ENCODE measurements at regions not wholly inside any gene's neighbourhood (a gene's known extent, or its start where the extent isn't known, plus 50 kb on each side); places are given as distances from the start of the nearest gene placed in this dataset.

GRCh38 chrX:131792789-131793462 is 230.2 kb upstream of the STK26 start:
- Histone ChIP-seq H3K4me2 (no peak overlapping the region), H3K9me2 (ENCODE audit: insufficient read depth) (no peaks in the 10 kb centered on the region), H3F3A (ENCODE audit: insufficient read depth, low read depth) (no peaks in the 10 kb centered on the region), H2AFZ (no peak overlapping the region), H3K79me2 (ENCODE audit: low read depth) (no peaks in the 10 kb centered on the region), H3K9me3 (ENCODE audit: insufficient read depth, low read depth) (no peaks in the 10 kb centered on the region), H3K4me3 (no peak overlapping the region), H3K4me1 (replicated peaks; ENCODE audit: insufficient read depth) (no peaks in the 10 kb centered on the region), H3K27me3 (ENCODE audit: insufficient read depth, low read depth) (no peaks in the 10 kb centered on the region), H4K20me1 (ENCODE audit: insufficient read depth) (no peaks in the 10 kb centered on the region), H3K36me3 (ENCODE audit: low read depth) (peaks cover 22% of the 10 kb centered on the region), H3K27ac (no peak overlapping the region)
- BruUV-seq (replicated peaks), result no TSS peak
- DNase-seq, result no peak
- intact Hi-C loops (cut with micrococcal nuclease; ENCODE audit: unreplicated experiment), result no loop called here
- ChIA-PET POLR2A (ENCODE audit: unreplicated experiment) (no interaction called here), CTCF (no interaction called here)
- TF ChIP-seq EZH2 (IDR thresholded peaks at IDR 0.05; ENCODE audit: low read depth) (no peak), CTCF (conservative IDR thresholded peaks at IDR 0.05) (no peak)

- intact Hi-C loops (cut with micrococcal nuclease; ENCODE audit: unreplicated experiment), result no loop called here
- Histone ChIP-seq H3K36me3 (ENCODE audit: low read depth) (peaks cover 18% of the 10 kb centered on the region), H3F3A (ENCODE audit: insufficient read depth, low read depth) (no peaks in the 10 kb centered on the region), H3K79me2 (ENCODE audit: low read depth) (no peaks in the 10 kb centered on the region), H3K9me2 (ENCODE audit: insufficient read depth) (no peaks in the 10 kb centered on the region), H3K4me3 (no peak overlapping the region), H3K27ac (no peak overlapping the region), H3K9me3 (ENCODE audit: insufficient read depth, low read depth) (peaks cover 4% of the 10 kb centered on the region; the same call in 1 of the 2 replicates), H4K20me1 (ENCODE audit: insufficient read depth) (no peaks in the 10 kb centered on the region), H3K27me3 (ENCODE audit: insufficient read depth, low read depth) (no peaks in the 10 kb centered on the region), H3K4me1 (replicated peaks; ENCODE audit: insufficient read depth) (no peaks in the 10 kb centered on the region), H3K4me2 (no peak overlapping the region), H2AFZ (no peak overlapping the region)
- no peak for TF ChIP-seq CTCF (conservative IDR thresholded peaks at IDR 0.05)
- TF ChIP-seq EZH2 (IDR thresholded peaks at IDR 0.05; ENCODE audit: low read depth), result no peak
- ChIA-PET CTCF (no interaction called here), POLR2A (ENCODE audit: unreplicated experiment) (no interaction called here)
- no TSS peak for BruUV-seq (replicated peaks)
- DNase-seq, result no peak
These were observed 227.5 kb upstream of the STK26 start for GRCh38 chrX:131795442-131796229.

GRCh38 chrX:131801066-131801465 is 222.0 kb upstream of the STK26 start:
- intact Hi-C loops (cut with micrococcal nuclease; ENCODE audit: unreplicated experiment), result no loop called here
- Histone ChIP-seq H3F3A (ENCODE audit: insufficient read depth, low read depth) (no peaks in the 10 kb centered on the region), H3K79me2 (ENCODE audit: low read depth) (no peaks in the 10 kb centered on the region), H3K9me3 (ENCODE audit: insufficient read depth, low read depth) (peaks cover 4% of the 10 kb centered on the region; the same call in 1 of the 2 replicates), H3K4me1 (replicated peaks; ENCODE audit: insufficient read depth) (no peaks in the 10 kb centered on the region), H3K27ac (no peak overlapping the region), H3K36me3 (ENCODE audit: low read depth) (no peaks in the 10 kb centered on the region), H4K20me1 (ENCODE audit: insufficient read depth) (no peaks in the 10 kb centered on the region), H3K4me3 (no peak overlapping the region), H3K9me2 (ENCODE audit: insufficient read depth) (no peaks in the 10 kb centered on the region), H3K27me3 (ENCODE audit: insufficient read depth, low read depth) (no peaks in the 10 kb centered on the region), H3K4me2 (no peak overlapping the region), H2AFZ (no peak overlapping the region)
- BruUV-seq (replicated peaks), result no TSS peak
- POLR2A ChIA-PET (ENCODE audit: unreplicated experiment), result no interaction called here
- TF ChIP-seq EZH2 (IDR thresholded peaks at IDR 0.05; ENCODE audit: low read depth) (no peak), CTCF (conservative IDR thresholded peaks at IDR 0.05) (no peak)
- CTCF ChIA-PET, result no interaction called here
- DNase-seq, result no peak

Data from PC-9 (cell line).